HEK293T (cell line): ENCODE measurements at regions not wholly inside any gene's neighbourhood (a gene's known extent, or its start where the extent isn't known, plus 50 kb on each side); places are given as distances from the start of the nearest gene placed in this dataset.

Experiments used
- ARNT ChIP-seq: fragments of 450-650 bp; IDR thresholded peaks from 2 replicates; pipeline ENCODE4 v1.6.1; 2017; ENCODE audit warnings: mild to moderate bottlenecking
- BHLHE40 ChIP-seq: fragments of 450-650 bp; IDR thresholded peaks from 2 replicates; pipeline ENCODE4 v1.6.1; 2016; ENCODE audit warnings: mild to moderate bottlenecking, moderate library complexity, borderline replicate concordance
- CTBP1 ChIP-seq: fragments of 450-650 bp; IDR thresholded peaks from 2 replicates; pipeline ENCODE4 v1.6.1; 2016; ENCODE audit warnings: borderline replicate concordance
- ELF4 ChIP-seq: fragments of 450-650 bp; IDR thresholded peaks from 2 replicates; pipeline ENCODE4 v1.6.1; 2017; ENCODE audit warnings: antibody characterized with exemption
- FOXA1 ChIP-seq: fragments of 450-650 bp; IDR thresholded peaks from 2 replicates; pipeline ENCODE4 v1.6.1; 2016; ENCODE audit warnings: mild to moderate bottlenecking
- FOXK2 ChIP-seq: fragments of 450-650 bp; IDR thresholded peaks from 2 replicates; pipeline ENCODE4 v1.6.1; 2016; ENCODE audit warnings: mild to moderate bottlenecking
- FOXM1 ChIP-seq: fragments of 450-650 bp; IDR thresholded peaks from 2 replicates; pipeline ENCODE4 v1.6.1; 2017; ENCODE audit warnings: mild to moderate bottlenecking, borderline replicate concordance
- HDGF ChIP-seq: fragments of 450-650 bp; IDR thresholded peaks from 2 replicates; pipeline ENCODE4 v1.6.1; 2017; ENCODE audit warnings: antibody characterized with exemption, borderline replicate concordance
- NFRKB ChIP-seq: fragments of 450-650 bp; IDR thresholded peaks from 2 replicates; pipeline ENCODE4 v1.6.1; 2016; ENCODE audit warnings: mild to moderate bottlenecking, moderate library complexity
- PKNOX1 ChIP-seq: fragments of 450-650 bp; IDR thresholded peaks from 2 replicates; pipeline ENCODE4 v1.6.1; 2016
- SP1 ChIP-seq: fragments of 450-650 bp; IDR thresholded peaks from 2 replicates; pipeline ENCODE4 v1.6.1; 2017
- SUZ12 ChIP-seq: fragments of 450-650 bp; IDR thresholded peaks from 2 replicates; pipeline ENCODE4 v1.6.1; 2016; ENCODE audit warnings: mild to moderate bottlenecking
- TARDBP ChIP-seq: fragments of 450-650 bp; IDR thresholded peaks from 2 replicates; pipeline ENCODE4 v1.6.1; 2016
- ZNF384 ChIP-seq: fragments of 450-650 bp; IDR thresholded peaks from 2 replicates; pipeline ENCODE4 v1.6.1; 2016

- TF ChIP-seq SP1, result no peak
- no peak for TF ChIP-seq FOXA1
- no peak for TF ChIP-seq SUZ12
- TF ChIP-seq CTBP1, result no peak
- TF ChIP-seq FOXK2, result no peak
- no peak for TF ChIP-seq ELF4
- no peak for TF ChIP-seq HDGF
- no peak for TF ChIP-seq NFRKB
- no peak for TF ChIP-seq TARDBP
- TF ChIP-seq BHLHE40, result no peak
- no peak for TF ChIP-seq FOXM1
- TF ChIP-seq ARNT, result no peak
- TF ChIP-seq PKNOX1, result no peak
- TF ChIP-seq ZNF384, result no peak
These were observed 90.1 kb upstream of the CADPS start for GRCh38 chr3:62965311-62965710.
